ENCODE measurements at regions not wholly inside any gene's neighbourhood (a gene's known extent, or its start where the extent isn't known, plus 50 kb on each side); places are given as distances from the start of the nearest gene placed in this dataset.

DNA sequence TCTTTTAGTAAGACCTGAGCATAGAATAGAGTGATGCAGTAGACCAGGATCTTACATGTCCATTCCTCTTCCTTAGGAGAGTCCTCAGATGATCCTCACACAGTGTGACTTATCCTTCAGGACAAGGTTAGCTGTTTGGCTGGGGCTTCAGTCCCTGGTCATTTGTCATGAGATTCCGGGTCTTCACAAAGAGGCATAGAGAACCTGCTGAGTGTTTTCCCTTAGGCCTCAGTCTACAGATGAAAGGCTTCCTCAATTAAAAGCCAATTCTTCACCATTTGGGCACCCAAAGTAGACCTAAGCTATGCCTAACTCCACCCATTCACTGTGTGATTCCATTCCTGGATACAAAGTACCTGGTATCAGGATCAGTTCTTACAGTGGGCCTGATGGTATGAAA is 329.8 kb upstream of the RUNX1 start:
- no peak for DNase-seq

DNA sequence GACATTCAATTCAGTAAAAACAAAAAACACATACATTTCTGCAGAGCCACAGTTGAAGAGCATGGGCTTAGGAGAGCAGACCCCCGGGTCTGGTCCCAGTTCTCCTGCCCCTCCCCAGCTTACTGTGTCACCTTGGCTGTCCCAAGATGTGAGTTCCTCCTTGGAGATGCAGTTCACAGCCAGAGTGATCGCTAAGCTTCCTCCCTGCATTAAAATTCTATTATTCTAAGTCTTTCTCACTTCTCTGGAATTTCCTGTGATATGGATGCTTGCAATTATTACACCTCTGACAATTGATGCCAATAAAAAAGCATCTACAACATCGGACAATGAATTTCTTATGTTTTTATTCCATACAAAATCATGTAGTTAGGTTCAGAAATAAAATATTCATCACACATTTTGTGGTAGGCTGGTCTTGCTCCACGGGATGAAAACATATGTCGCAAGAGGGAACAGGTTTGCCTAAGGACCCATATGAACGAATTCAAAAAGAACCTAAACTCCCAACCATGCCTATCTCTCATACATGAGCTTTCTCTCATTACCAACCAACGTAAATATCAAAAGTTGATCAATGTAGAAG is 328.5 kb upstream of the RUNX1 start:
- DNase-seq: no peak

DNA sequence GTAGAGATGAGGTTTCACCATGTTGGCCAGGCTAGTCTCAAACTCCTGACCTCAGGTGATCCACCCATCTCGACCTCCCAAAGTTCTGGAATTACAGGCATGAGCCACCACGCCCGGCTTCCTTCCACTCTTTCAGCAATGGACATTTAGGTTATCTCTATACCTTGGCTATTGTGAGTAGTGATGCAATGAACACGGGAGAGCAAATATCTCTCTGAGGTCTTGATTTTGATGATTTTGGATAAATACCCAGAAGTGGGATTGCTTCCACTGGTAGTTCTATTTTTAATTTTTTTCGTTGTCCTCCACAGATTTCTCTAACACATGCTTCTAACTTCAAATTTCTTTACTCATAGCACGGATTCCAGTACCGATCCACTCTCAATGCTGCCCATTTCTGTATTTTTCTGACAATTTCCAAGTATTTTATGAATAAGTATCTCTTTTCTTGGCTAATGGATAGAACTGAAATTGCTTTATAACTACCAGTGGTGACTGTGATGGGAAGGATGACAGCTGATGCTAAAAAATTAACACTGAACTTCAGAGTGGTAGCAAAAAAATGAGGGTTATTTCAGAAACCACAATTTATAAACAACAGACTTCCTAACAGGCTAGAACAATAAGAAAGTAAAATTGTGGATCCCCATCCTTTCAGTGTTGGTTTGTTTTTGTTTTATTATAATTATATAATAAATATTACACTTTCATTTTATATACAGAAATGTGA is 327.5 kb upstream of the RUNX1 start:
- no peak for DNase-seq

DNA sequence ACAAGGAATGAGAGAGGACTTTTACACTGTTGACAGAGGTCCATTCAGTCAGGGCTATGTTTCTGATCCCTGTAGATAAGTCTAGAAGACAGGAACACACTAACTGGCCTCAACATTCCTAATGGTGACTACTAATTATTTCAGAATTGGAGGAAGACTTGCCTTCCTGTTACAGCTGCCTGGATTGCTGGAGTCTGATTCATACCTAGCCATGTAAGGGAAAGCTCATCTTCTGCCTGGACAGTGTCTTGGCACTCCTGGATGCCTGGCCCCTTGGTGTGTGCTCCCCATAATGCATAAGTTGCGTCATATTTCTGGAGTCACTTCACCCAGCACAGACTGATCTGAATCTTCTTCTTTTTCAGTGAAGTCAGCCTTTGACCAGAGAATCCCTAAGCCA is 326.0 kb upstream of the RUNX1 start:
- no peak for DNase-seq

DNA sequence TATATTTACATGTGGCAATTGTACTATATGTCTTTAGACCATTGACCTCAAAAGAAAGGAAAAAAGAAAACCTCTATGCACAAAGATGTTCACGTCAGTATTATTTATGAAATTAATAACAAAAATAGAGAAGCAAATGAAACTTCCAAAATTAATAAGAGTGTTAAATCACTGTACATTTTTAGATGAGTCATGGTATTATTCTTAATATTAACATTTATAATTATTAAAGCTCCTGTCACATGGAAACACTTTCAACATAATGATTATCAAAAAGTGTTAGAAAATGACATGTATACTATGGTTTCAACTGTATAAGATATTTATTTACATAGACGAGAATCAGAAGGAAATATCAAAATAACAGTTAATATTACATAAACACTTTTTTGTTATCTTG is 324.9 kb upstream of the RUNX1 start:
- DNase-seq: no peak

DNA sequence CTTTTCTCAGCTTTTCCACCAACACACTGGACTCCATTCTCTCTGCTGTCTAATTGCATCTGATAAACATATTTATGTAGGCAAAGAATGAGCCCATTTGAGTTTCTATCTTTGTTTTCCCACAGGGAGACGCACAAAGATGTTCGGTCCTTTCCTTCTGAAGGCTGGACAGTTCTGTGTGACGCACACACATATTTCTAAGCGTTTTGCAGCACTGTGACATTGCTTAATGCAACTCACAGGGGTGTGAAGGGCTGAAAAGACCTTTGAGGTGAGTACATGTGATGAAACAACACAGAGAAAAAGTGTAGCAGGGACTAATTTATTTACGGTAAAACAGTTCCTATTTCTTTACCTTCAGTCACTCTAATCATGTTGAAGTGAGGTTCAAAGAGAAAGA is 323.1 kb upstream of the RUNX1 start:
- no peak for DNase-seq

DNA sequence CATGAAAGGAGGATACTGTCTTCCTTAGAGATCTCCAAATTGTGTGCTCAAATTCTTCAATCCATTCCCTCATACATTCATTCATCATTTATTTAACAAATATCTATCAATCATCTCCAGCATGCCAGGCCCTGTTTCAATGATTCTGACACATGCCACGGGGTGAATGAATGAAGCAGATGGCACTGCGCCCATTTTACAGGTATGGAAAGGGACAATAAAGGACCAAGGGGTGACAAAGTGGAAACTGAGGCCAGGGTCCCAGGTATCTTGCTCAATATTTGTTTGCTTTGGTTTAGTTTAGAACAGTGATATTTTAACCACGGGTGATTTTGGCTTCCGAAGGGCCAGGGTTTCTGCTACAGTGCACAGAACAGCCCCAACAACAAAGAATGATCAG is 321.6 kb upstream of the RUNX1 start:
- no peak for DNase-seq

DNA sequence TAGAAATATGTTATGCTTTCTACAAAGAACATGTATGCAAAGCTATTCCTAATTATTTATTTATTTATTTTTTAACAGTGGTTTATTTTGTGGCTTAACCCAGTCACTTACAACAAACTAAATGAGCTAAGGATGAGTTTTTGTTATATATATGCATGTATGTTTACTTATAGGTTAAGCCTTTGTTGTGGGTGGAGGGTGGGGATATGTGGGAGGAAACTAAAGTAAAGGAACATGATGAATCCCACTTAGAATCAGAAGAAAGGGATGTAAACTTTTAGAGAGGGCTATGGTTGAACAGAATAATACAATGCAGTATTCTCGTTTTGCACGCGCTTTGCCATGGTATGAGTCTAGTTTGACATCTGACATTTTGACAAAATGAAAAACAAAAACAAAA is 321.0 kb upstream of the RUNX1 start:
- DNase-seq: no peak

DNA sequence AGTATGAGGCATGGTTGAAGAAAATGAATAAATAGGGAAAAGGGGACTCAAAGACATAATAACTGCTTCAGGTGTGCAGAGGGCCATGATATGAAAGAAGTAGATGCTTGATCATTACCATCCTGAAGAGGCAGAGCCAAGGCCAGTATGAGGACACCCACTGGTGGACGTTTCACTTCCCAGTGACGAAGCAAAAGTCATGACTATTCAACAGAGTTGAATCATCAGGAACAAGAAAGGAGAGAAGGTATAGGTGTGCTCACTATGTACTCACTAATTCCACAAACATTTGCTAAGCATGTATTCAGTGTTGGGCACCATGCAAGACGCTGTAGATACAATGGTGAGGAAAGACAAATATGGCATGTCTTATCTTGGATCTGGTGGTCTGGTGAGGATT is 319.2 kb upstream of the RUNX1 start:
- no peak for DNase-seq

DNA sequence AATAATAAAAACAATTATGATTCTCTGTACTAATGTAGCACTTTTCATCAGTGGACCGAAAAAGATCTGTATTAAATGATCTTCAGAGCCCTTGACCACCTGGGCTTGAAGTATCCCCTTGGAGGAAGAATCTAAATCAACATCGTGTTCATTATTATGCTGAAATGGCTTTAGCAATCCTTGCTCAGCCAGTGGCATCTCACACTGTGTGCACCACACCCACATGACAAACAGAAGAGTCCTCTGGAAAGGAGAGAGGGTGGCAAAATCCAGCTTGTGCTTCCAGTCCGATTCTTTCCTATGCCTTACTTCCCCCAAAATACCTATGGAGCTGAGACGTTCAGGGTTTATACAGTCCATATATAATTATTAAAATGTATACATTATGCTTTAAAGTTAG is 318.5 kb upstream of the RUNX1 start:
- no peak for DNase-seq

DNA sequence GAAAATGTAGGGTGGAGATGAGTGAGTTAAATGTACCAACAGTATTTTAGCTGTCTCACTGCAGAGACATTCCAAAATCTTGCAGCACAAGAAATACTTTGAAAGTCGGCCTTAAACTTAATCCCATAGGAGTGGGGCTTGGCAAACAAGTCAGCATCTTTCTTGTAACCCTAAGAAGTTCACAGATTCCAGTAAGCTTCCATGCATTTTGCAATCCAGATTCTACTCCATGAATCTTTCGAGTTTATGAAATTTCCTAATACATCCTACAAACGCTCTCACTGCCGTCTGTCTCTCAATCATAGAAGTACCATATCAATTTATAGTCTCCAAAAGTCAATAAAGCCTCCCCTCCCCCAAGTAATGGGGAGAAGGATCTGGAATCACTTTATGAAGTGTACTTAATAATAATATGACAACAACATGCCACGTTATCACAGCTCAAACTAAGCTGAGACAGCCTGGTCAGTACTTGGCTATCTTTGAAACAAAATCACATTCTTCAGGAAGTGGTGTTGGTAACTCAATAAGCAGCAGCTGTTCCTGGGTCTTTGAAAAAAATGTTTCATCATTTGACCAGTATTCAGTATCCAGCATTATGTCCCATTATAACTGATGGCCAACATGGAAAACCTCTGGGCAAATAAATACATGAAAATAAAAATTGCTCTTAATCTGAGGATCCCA is 317.4 kb upstream of the RUNX1 start:
- DNase-seq: no peak

DNA sequence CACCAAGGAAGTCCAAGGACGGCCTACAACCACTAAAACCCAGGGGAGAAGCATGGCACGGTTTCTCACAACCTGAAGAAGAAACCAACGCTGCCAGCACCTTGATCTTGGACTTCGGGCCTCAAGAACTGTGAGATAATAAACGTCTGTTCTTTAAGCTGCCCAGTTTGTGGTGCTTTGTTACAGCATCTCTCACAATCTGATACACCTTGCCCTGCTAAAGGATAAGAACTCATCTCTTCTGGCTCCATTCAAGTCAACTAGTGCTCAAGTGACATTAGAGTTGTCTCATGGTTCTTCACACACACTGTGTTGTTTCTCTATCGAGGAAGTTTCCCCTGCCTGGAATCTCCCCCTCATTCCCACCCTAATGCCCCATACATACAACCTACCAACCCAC is 314.4 kb upstream of the RUNX1 start:
- DNase-seq: no peak

DNA sequence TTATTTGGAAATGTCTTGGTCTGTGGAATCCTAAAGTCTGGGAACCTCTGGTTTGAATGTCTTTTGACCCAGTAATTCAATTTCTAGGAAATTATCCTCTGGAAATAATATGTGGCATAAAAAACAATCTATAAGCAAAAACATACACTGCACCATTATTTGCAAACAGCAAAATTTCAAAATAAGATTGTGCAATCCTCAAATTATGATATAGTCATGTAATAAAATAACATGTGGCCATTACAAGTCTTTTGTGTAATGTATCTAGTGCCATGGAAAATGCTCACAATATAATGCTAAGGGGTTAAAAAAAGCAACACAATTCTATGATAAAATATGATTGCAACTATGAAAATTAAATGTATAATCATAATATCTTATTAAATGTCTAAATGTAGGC is 312.9 kb upstream of the RUNX1 start:
- DNase-seq: no peak

DNA sequence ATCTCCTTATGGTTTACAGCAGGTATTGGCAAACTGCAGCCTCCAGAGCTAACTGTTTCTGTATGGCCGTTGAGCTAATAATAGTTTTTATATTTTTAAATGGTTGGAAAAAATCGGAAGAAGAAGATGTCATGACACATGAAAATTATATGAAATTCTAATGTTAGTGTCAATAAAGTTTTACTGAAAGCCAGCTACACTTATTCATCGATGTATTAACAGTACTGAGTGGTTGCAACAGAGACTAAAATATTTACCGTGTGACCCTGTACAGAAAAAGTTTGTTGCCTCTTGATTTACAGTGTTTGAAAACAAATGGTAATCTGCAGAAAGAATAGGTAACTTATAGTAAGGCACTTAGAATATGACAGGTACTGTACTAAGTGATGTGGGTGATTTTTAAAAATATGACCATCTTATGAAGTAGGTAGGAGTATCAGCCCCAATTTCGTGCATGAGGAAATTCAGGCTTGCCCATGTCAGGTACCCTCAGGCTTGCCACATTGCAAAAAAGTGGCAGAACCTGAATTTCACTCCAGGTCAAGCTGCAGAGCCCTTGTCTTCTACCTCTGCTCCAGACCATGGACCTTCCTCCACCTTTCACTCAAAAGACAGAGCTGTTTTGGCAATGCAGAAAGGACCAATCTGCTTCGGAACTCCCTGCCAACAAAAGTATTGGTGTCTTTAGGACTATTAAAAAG is 311.9 kb upstream of the RUNX1 start:
- no peak for DNase-seq

DNA sequence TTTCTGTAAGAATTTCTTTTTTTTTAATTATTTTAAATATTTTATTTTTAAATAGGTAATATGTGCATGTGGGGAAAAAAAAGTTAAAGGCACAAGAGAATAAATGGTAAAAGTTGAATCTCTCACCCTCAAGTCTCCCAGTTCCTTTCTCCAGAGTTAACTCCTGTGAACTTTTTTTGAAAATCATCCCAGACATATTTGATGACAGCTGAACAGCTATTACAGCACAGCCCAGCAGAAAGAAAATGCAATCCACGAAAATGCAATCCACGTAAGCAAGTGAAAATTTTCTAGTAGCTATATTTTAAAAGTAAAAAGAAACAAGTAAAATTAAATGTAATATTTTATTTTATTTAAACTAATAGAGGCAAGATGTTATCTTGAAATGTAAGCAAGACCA is 310.0 kb upstream of the RUNX1 start:
- DNase-seq: no peak

DNA sequence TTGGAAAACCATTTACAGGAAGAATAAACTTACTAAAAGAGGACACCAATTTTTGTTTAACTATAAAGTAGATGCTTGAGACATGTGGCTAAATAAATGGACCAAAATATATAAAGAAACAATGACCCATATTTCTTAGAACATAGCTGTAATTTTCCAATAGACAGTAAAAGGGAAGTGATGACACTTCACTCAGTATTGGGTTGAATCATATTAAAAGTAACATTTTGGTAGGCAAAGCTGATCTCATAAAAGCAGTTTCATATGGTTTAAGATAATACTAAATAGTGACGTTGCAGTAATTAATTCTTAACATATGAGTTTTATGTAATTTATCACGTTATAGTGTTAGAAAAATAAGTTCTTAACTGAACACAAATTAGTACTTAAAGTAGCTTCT is 308.9 kb upstream of the RUNX1 start:
- DNase-seq: no peak

DNA sequence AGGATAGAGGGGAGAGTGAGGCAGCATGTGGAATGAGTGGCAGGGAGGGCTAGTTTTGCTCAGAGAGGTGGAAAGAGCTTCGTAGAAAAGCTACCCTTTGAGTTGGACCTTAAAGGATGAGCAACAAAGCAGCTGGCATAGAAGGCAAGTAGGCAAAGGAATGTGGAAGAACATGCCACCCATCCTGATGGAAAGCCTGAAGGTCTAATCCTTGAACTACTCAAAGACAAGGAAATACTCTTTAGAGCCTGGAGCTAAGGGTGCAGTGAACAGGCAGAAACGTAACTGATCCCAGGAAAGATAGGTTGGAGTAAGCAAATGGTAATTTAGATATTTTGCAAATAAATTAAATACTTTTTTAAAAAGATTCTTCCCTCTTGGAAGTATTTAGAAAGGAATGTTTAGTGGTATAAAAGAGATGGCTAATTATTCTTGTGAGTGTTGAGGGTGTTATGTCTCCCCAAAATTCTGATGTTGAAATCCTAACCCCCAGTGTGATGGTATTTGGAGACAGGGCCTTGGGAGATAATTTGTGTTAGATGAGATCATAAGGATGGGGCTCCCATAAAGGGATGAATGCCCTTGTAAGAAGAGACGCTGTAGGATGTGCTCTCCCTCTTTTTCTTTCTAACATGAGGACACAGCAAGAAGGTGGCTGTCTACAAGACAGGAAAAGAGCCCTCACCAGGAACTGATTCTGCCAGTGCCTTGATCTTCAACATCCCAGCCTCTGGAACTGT is 308.1 kb upstream of the RUNX1 start:
- DNase-seq: no peak

DNA sequence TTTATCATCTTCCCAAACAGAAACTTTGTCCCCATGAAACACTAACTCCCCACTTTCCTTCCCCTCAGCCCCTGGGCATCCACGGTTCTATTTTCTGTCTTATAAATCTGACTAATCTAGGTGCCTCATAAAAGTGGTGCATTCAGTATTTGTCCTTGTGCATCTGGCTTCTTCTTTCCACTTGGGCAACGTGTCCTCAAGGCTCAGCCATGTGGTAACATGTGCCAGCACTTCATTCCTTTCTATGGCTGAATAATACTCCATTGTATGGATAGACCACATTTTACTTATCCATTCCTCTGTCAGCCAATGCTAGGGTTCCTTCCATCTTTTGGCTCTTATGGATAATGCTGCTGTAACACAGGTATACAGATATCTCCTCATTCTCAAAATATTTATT is 305.0 kb upstream of the RUNX1 start:
- DNase-seq: no peak

DNA sequence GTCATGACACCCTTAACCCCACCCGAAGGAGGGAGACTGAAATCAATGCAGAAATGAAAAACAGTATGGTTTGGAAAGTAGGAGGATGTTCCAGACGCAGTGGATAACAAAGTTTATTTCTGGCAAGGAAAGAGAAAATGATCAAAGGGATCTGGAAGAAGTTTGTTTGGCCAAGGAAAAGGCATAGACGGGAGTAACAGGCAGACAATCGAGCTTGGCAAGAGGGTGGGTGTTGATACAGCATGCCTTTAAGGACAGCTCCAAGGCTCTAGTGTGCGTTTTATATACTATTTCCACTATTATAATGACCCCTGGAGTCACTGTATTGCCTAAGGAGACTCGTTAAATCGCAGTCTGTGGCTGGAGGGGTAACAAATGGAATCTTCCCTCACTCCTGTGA is 303.7 kb upstream of the RUNX1 start:
- no peak for DNase-seq

DNA sequence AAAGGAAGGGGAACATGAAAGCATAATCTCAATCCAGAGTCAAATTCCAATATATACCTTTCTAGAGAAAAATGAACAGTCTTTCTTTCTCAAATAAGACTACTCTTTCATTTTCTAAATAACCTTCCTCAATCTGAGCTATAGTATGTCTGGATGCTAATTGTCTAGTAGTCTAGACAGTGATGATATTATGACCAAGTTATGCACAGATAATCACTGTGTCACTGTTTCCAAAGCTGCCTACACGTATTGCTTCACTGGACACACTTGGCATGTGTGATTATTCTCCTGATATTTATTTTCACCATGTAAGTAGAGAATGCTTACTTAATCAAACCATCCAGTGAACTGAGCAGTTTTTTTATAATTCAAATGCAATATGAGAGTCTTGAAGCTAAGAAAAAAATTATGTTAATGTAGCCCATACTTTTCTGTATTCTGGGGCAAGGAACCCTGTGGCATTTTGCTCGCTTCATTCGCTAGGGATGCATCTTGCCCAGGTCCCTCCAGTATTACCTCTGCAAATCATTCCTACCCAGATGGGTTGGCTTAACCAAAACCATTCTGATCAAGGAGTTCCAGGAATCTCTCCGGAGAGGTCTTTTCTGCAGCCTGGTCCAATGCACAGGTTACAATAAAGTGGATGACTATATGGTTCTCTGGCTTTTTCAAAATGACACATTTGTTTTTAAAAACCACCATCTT is 303.1 kb upstream of the RUNX1 start:
- no peak for DNase-seq

DNA sequence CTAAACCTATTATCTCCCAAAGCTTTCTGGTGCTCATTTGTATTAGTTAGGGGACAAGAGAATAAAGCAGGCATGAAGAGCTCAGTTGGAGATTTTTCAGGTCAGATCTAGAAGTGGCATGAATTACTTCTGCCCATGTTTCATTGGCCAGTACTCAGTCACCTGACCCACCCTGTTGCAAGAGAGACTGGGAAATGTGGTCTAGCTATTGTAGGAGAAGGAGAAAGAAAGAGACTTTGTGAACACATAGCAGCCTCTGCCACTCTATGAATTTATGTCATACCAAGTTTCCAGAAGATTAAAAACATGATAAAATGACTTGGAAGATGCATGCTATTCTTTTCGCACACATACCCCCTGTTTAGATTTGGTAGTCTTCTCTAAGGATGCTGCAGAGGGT is 302.3 kb upstream of the RUNX1 start:
- no peak for DNase-seq

DNA sequence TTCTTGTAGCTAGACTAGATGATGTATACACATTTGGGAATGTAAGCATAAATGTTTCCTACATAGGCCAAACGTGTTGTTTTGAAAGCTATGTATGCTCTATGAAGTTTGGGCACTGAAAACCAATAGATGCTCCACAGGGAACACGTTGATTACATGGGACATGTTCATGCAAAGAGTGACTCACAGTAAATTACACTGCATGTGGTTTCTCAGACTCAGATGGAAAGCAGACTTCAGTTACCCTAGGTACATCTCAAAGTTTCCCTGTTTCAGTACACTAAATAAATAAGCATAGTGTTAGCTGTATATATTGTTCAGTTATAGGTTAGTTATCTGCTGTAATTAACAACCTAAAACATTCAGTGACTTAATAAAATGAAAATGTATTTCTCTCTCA is 301.9 kb upstream of the RUNX1 start:
- DNase-seq: no peak

All from stimulated activated CD4-positive, alpha-beta T cell treated with anti-CD3 and anti-CD28 coated beads, Interleukin-12 subunit alpha, Interleukin-12 subunit beta, amount 100 ng/mL, for 4 hours (primary cell).